8988T (cell line): ENCODE measurements at regions not wholly inside any gene's neighbourhood (a gene's known extent, or its start where the extent isn't known, plus 50 kb on each side); places are given as distances from the start of the nearest gene placed in this dataset.

Source experiments
- DNase-seq: peaks from one replicate; pipeline ENCODE4 v3.0.0; 2011

- no peak for DNase-seq
Measured at GRCh38 chr22:27667121-27667843, 134.3 kb downstream of the MN1 start.

GRCh38 chr22:27668828-27669797, 132.4 kb downstream of the MN1 start:
- DNase-seq, result peak; percentile 25

GRCh38 chr22:27669798-27670599, 131.6 kb downstream of the MN1 start:
- no peak for DNase-seq

DNA sequence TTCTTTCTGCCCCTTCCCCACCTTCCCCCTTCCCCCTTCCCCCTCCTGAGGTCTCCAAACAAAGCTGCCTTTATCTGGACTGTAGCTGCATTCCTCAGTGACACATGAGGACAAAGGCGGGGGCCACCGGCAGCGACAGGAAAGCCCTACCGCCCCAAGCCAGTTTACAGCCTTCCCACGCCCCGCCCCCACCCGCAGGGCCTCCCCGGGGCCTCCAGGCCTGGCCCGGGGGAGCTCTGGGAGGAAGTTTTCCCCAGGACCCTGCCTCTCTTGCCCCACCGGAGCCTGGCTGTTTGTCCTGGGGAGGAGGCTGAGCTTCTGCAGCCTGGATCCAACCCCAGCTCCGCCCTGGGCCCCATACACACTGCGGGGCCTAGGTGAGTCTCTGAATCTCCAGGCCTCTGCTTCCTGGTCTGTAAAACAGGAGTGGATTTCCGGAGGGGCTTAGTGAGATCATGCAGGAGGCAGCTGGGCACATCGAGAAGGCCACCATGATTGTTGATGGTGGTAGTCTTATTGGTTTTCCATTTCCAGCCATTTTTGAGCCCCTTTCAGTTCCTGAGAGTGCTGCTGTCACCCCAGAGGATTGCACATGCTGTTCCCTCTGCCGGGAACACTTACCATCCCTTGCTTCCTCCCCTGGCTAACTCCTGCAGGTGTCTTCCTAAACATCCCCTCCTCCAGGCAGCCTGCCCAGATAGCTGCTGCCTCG, 130.7 kb downstream of the MN1 start:
- no peak for DNase-seq

DNA sequence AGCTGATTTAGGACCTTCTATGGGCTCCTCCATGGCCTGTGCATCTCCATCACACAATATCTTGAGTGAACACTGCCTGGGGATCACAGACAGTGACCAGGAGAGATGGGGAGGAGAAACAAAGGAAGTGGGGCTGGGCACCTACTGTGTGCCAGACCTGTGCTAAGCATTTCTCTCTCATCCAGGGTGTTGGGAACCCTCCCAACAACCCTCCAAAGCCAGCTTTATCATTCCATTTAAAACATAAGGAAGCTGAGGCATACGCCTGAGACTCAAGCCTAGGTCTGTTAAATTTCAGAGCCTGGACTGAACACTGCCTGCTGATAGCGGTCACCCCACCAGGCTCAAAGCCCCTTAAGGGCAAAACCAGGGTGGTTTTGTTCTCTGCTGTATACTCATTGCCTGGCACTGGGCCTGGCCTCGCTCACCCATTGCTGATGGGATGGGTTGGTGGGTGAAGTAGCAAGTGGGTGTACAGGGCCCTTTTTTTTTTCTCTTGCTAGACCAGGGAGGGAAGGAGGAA, 130.1 kb downstream of the MN1 start:
- DNase-seq, result no peak

DNA sequence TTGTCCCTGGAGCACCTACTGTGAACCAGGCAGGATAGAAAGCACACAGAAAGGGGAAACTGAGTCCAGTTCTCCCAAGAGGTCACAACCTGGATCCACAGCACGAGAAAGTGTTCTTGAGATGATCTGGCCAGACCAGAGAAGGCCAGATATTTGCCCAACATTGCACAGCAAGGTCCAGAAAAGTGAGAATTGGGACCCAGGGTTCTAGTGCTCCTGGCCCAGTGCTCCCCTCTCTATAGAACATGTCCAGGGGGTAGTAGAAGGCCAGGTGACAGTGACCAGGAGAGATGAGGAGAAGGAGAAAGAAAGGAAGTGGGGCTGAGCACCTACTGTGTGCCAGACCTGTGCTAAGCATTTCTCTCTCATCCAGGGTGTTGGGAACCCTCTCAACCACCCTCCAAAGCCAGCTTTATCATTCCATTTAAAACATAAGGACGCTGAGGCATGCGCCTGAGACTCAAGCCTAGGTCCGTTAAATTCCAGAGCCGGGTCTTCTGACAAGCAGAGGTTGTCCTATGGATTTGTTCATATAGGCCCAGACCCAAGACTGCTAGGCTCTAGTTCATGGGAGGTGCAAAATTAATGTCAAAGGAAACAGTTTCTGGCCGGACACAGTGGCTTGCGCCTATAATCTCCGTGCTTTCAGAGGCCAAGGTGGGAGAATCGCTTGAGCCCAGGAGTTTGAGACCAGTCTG, 128.7 kb downstream of the MN1 start:
- DNase-seq, result no peak

GRCh38 chr22:27673839-27674238, 127.7 kb downstream of the MN1 start:
- DNase-seq, result no peak

- DNase-seq, result no peak
Measured at GRCh38 chr22:27674261-27674923, 127.2 kb downstream of the MN1 start.

DNA sequence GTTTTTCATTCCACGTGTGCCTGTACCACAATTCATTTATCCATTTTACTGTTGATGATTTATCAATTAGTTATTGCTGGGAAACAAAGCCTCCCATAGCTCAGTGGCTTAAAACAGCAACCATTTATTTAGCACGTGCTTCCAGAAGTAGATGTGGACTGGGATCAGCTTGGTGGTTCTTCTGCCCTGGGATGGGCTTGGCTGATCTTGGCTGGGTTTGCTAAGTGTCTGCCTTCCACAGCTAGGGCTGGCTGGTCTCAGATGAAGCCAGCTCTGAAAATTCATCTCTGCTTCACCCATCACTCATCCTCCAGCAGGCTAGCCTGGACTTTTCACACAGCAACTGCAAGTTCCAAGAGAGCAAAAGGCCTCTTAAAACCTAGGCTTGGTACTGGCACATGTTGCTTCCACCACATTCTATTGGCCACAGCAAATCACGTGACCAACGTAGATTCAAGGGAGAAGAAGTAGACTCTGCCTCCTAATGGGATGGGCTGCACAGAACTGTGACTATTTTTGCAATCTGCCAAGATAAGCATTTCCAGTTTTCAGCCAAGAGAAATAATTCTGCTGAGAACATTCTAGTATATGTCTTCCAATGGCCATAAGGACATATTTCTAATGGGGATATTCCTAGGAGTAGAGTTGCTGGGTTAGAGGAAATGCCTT, 124.9 kb downstream of the MN1 start:
- DNase-seq, result no peak

- no peak for DNase-seq
Measured at GRCh38 chr22:27677905-27678458, 123.6 kb downstream of the MN1 start.

GRCh38 chr22:27679176-27679575, 122.4 kb downstream of the MN1 start:
- no peak for DNase-seq

DNA sequence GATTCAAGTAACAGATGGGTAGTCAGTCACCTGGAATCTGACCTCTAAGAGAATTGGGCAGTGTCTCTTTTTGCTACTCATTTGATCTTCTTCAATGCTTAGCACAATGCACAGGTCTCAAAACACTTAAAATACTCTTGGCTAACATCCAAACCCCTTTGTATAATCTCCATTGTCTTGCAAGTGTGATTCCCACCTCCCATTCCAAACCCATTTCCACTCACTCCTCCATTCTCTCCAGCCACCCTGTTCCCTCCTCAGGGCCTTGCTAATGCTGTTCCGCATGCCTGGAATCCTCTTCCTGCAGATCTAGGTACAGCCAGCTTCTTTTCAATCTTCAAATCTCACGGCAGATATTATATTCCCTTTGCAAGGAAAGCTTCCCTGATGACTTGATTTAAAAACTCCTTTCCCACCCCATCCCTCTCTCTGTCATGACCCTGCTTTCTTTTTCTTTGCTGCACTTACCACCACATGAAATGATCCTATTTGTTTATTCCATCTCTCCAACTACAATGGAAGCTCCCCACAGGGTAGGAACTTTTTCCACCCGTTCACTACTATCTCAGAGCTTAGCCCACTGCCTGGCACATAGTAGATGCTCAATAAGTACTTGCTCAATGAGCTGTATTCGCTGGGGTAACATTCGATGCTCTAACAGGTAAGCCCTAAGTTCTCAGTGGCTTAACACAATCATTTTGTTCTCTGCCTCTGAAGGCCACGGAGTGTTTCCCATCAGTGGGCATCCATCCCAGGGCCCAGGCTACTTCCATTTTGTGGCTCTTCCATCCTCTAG, 121.7 kb downstream of the MN1 start:
- DNase-seq, result no peak

GRCh38 chr22:27680636-27681035, 120.9 kb downstream of the MN1 start:
- DNase-seq, result no peak

- DNase-seq, result no peak
Measured at GRCh38 chr22:27681037-27681436, 120.5 kb downstream of the MN1 start.

GRCh38 chr22:27682437-27682836, 119.1 kb downstream of the MN1 start:
- DNase-seq, result no peak

- no peak for DNase-seq
Measured at GRCh38 chr22:27684901-27685300, 116.7 kb downstream of the MN1 start.

GRCh38 chr22:27685515-27685914, 116.0 kb downstream of the MN1 start:
- DNase-seq, result no peak

- DNase-seq, result no peak
Measured at GRCh38 chr22:27685970-27686369, 115.6 kb downstream of the MN1 start.

DNA sequence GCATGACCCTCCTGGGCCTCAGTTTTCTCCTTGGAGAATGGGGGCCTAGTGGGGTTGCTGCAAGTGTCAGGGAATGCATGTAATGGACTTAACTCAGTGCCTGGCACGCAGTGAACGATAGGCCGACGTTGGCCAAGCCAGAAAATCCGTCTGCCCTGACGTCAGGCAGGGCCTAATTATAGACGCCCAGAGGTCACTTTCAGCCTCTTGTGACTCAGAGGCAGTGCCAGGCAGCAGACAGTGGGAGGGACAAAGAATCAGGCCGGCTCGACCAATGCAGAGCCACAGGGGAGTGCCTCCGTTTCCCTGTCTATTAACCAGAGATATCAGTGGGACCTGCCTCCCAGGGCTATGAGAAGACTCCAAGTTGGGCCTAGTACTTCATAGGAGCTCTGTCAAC, 115.0 kb downstream of the MN1 start:
- DNase-seq, result no peak
